ENCODE measurements at regions not wholly inside any gene's neighbourhood (a gene's known extent, or its start where the extent isn't known, plus 50 kb on each side); places are given as distances from the start of the nearest gene placed in this dataset.

DNA sequence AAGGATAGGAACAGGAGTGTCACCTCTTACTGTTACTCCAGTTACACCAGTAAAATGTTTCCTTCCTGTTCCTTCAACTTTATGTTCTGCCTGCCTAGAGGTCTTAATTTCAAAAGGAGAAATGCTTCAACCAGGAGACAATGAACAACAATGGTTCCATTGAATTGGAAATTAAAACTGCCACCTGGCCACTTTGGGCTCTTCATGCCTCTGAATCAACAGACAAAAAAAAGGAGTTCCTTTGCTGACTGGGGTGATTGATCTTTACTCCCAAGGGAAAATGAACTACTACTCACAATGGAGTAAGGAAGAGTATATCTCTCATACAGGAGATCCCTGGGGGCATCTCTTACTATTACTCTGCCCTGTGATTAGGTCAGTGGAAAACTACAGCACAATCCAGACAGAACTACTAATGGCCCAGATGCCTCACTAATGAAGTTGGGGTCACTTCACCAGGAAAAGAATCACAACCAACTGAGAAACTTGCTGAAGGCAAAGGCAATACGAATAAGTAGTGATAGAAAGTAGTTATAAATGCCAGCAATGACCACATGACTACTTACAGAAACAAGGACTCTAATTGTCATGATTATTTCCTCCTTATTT lies 76.6 kb upstream of the PRDX6 start:
- no peak for DNase-seq (ENCODE audit: low read depth, low spot score)

DNA sequence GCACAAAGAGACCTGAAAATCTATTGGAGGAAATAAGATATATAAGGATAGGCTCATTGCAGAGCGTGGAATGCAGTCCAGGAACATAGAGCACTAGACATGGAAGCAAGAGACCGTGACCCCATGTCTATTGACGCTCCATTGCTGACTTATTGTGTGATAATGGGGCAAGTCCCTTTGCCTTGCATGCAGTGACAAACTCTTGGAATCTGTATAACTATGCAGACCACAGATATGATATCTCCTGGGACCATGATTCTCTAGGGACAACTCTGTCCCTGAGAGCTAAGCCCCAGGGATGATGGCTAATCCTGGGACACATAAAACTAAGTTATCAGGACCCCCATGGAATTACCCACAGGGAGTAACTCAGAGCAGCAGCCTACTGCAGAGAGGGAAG lies 73.1 kb upstream of the PRDX6 start:
- DNase-seq (ENCODE audit: low read depth, low spot score) = no peak

GRCh38 chr1:173405281-173405680 lies 71.9 kb upstream of the PRDX6 start:
- DNase-seq (ENCODE audit: low read depth, low spot score) = no peak

- no peak for DNase-seq (ENCODE audit: low read depth, low spot score)
These were observed 71.3 kb upstream of the PRDX6 start for GRCh38 chr1:173405834-173406233.

- DNase-seq (ENCODE audit: low read depth, low spot score) = no peak
These were observed 70.3 kb upstream of the PRDX6 start for GRCh38 chr1:173406783-173407230.

GRCh38 chr1:173407846-173408245 lies 69.3 kb upstream of the PRDX6 start:
- no peak for DNase-seq (ENCODE audit: low read depth, low spot score)

GRCh38 chr1:173408886-173409285 lies 68.2 kb upstream of the PRDX6 start:
- DNase-seq (ENCODE audit: low read depth, low spot score) = no peak

GRCh38 chr1:173409613-173410012 lies 67.5 kb upstream of the PRDX6 start:
- no peak for DNase-seq (ENCODE audit: low read depth, low spot score)

DNA sequence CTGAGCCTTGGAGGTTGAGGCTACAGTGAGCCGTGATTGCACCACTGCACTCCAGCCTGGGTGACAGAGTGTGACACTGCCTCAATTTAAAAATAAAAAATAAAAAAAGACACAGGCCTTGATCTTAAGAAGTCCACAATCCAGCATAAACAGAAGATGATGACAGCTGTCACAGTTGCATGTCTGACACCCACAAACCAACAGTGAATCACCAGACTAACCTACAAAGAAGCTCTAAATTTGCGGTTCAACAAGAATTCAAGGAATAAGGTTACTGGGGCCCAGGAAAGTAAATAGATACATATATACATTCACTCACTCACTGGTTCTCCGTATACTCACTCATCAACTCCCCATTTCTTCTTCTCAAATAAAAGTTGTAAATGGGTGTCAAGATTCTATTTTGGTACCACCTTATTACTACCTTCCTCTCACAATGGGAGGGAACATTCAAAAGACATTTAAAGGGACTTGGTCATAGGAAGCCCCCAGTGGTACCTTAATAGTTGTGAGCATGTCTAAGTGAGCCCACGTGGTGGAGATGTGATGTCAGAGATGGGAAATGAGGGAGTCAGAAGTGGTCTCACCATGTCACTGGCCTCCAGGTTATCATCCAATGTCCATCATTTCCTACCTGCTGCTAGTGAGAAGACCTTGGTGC lies 66.9 kb upstream of the PRDX6 start:
- DNase-seq (ENCODE audit: low read depth, low spot score) = no peak

DNA sequence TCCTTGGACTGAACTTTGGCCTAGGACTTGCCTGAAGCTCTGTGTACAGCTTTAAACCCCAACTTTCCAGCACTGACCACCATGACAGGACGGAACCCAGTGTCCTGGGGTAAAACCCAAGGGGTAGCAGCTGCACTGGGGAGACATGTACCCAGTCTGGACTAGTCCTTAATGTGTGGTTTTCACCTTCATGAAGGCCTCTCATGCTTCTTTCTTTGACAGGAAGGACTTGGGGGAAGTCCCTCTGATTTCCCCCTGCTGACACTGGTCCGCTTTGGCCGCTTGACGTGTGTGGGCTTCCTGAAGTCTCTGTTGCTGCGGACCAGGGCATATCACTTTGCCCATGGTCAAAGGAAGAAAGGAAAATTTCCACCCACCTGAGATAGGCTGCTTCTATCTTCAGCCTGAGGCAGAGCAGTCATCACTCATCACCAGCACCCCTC lies 66.3 kb upstream of the PRDX6 start:
- DNase-seq (ENCODE audit: low read depth, low spot score) = no peak

DNA sequence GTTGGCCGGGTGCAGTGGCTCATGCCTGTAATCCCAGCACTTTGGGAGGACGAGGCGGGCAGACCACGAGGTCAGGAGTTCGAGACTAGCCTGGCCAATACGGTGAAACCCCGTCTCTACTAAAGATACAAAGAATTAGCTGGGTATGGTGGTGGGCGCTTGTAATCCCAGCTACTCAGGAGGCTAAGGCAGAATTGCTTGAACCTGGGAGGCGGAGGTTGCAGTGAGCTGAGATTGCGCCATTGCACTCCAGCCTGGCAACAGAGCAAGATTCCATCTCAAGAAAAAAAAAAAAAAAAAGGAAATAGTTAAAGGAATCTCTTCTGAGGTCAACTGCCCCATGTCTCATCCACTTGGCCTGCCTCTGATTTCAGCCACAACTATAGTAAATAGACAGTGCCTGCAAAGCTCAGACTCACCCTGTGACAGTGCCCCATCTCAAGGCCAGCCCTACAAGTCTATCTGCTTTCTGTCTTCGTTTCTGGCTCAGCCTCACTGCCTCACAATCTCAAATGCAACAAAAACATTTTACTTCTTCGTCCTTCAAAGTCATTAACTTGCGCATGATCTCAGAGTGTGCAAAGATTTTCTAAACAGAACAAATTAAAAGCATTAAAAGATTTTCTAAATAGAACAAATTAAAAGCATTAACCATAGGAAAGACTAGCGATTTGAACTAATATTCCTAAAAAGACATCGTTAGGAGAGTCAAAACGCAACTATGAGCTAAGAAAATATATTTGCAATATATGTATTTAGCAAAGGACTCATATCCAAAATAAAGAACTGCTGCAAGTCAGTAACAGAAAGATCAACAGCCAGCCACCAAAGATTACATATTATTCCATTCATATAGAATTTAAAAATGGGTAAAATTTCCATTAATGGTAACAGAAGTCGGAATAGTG lies 65.0 kb upstream of the PRDX6 start:
- no peak for DNase-seq (ENCODE audit: low read depth, low spot score)

DNA sequence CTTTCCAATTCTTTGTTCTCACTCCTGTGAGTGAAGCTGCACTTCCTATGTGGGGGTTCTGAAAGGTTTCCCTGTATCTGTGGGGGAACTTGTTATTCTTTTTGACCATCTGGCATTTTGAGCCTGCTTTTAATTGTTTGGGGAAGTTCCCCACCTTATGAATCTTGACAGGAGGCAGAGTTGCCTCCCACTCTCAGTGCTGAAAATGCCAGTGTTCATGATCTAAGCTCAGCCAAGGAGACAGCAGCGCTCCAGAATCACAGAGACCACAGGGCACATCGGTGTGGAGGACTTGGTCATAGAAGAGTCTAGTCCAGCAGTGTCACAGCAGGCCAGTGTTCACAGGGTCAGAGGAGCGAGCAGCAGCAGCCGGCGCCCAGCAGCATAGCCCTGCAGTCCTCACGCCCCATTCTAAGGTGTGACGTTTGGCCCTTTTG lies 63.8 kb upstream of the PRDX6 start:
- no peak for DNase-seq (ENCODE audit: low read depth, low spot score)

DNA sequence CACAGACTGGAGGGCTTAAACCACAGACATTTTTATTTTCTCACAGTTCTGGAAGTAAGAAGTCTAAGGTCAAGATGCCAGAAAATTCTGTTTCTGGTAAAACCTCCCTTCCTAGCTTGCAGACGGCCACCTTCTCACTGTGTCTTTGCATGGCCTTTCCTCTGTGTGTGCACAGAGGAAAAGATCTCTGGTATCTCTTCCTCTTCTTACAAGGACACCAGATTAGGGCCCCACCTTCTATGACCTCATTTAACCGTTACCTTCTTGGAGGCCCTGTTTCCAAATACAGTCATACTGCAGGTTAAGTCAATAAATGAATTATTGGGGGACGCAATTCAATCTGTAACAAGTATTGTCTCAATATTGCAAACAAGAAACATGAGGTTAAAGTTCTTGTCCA lies 63.0 kb upstream of the PRDX6 start:
- DNase-seq (ENCODE audit: low read depth, low spot score) = no peak

DNA sequence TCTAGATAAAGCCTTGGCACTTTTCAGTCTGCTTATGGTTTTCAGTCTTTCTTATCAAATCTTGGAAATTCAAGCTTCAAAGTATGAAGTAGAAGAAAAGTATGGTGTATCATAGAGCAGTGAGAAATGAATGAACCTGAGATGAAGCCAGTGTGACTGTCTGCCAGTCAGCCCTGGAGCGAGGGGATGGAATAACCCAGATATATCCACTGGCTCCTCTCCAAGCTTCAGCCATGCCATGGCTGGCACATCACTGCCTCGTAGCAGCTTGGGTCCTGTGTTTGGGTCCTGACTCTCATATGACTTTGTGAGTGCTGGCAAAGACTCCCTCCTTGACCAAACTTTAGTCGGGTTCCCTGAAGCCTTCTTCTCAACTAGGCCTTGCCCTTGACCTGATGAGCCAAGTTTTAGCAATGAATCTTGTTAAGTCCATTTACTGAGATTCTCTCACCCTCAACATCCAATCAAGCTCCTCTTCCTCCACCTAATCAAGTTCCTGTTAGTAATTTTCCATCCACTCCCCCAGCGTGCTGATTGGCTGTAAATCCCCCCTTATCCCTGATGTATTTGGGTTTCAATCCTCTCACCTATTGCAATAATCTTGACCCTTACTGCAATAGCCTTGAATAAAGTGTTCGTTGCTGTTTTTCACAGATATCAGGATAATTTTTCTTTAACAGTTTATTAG lies 62.5 kb upstream of the PRDX6 start:
- no peak for DNase-seq (ENCODE audit: low read depth, low spot score)

GRCh38 chr1:173415490-173415889 lies 61.6 kb upstream of the PRDX6 start:
- no peak for DNase-seq (ENCODE audit: low read depth, low spot score)

- DNase-seq (ENCODE audit: low read depth, low spot score) = no peak
These were observed 61.2 kb upstream of the PRDX6 start for GRCh38 chr1:173415905-173416450.

DNA sequence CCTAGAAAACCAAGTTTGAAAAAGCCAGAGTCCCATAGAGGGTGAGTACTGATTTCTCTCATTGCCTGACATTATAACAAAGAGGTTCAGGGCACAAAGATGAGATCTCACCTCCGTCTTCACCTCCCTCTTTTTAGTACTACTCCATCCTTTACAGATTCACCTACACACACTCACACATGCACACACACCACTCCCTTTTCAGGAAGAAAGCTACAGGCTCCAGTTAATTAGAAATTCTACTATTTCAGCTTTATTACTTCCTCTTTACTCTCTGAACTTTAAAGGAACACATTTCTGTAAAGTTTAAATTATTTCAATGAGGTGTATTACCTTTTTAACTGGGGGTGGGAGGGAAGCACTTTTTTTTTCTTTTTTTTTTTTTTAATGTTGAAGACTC lies 59.6 kb upstream of the PRDX6 start:
- DNase-seq (ENCODE audit: low read depth, low spot score) = no peak

- no peak for DNase-seq (ENCODE audit: low read depth, low spot score)
These were observed 58.8 kb upstream of the PRDX6 start for GRCh38 chr1:173418107-173418985.

DNA sequence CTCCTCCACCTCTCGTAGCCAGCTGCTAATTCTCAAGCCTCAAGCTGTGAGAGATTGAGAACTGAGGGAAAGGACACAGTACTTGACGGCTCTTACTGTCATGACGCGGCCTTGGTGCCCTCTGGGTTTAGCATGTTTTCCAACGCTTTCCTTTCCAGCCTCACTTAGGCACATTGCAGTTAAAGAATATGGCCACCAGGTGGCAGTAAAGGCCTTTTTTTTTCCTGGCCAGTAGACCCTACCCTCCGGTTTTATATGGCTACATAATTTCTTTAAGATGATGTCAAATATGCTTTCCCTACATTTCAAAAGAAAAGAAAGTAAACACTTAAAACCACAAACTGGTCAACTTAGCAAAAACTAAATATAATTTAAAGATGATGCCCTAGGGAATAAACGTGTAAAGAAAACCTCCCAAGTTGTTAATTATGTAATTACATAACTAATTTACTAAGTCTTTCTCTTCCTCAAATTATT lies 56.8 kb upstream of the PRDX6 start:
- DNase-seq (ENCODE audit: low read depth, low spot score) = peak; percentile 16

DNA sequence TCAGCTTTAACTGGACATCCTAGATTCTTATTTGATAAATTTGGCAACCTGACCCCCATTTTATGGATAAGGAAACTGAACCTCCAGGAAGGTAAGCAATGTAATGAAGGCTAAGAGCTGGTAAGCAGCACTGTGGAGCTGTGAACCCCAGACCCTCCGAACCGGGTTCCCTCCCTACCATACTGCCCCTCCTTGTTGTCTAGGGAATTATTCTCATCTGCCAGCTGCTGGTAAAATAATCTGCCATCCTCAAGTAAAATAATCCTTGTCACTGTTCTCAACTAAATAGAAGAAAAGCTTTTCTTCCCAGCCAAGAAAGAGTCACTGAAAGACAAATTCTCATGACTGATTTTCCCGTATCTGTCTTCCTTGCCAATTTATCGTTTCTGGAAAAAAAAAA lies 55.8 kb upstream of the PRDX6 start:
- DNase-seq (ENCODE audit: low read depth, low spot score) = no peak
